HUDEP-2 (cell line): ENCODE measurements at regions not wholly inside any gene's neighbourhood (a gene's known extent, or its start where the extent isn't known, plus 50 kb on each side); places are given as distances from the start of the nearest gene placed in this dataset.
A peak's percentile ranks its signal among the peaks of the same experiment; 100 is the strongest.
"Not testable (repeated sequence)": the region's sequence is repeated elsewhere in the genome, so short reads cannot be mapped to it uniquely, and the experiment has no call there.

Source experiments
- DNase-seq, 76 experiments: peaks; one replicate each; lab custom pipeline; 2025; ENCODE audit not compliant: unreplicated experiment in 76 of 76; lab: John Stamatoyannopoulos, UW

DNA sequence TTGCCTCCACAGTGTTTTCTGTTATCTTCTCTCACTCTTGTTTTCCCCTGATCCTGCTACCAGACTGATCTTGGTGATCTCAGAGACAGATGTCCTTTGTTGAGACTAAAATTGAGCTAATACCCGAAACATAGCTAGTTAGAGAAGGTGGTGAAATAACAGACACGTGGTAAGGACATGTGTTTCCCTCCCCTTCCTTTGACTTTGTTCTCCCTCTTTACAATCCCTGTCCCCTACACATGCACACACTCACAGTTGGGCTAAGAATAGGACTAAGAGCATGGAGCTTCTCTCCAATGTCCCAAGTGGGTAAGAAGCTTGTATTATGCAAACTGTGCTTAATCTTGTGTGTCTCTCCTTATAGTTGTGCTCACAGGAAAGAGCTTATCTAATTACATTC, 1603.0 kb upstream of the C9orf72 start:
- peak in 1 of 76 experiments; percentile 18 for DNase-seq

DNA sequence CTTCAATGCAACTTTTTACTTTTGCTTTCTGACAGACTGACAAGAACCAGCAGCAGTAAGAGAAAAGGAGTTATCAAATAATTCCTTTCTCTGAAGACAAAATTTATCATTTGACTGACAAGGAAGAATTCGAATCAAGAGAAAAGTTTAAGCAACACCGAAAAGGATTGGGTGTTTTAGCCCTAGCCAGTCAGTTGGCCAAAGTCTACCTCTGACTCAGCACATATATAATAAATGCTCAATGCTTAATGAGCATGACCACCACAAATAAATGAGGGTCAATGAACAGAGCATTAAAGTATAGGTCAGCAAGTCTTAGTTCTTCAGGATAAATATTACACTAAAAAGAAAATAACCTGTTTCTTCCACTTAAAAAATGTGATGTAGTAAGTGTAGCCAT, 1603.5 kb upstream of the C9orf72 start:
- DNase-seq, result no peak

DNA sequence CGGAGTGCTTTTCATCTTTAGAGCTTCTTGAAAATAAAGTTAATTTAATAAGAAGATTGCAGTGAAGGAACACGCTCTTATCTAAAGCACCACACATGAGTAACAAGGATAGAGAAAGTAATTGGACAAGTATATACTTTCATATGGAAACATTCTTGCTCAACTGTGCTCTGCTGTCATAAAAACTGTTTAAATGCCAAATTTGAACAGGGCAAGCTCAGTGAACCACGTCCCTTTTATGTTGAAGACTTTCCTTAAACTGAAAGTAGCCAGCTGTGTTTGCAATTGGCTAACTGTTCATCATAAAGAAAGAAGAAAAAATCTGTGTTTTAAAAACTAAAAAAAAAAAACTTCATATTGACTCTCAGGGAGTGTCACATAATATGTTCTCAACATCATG, 1610.7 kb upstream of the C9orf72 start:
- DNase-seq, result no peak

DNA sequence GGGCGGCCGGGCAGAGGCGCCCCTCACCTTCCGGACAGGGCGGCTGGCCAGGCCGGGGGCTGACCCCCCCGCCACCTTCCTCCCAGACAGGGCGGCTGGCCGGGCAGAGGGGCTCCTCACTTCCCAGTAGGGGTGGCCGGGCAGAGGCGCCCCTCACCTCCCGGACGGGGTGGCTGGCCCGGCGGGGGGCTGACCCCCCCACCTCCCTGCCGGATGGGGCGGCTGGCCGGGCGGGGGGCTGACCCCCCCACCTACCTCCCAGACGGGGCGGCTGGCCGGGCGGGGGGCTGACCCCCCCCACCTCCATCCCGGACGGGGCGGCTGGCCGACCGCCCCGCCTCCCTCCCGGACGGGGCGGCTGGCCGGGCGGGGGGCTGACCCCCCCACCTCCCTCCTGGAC, 1615.5 kb upstream of the C9orf72 start:
- DNase-seq, result not testable (repeated sequence)

GRCh38 chr9:29189221-29189620, 1615.9 kb upstream of the C9orf72 start:
- DNase-seq, result not testable (repeated sequence)

- DNase-seq, result no peak
These were observed 1625.6 kb upstream of the C9orf72 start for GRCh38 chr9:29198861-29199260.

DNA sequence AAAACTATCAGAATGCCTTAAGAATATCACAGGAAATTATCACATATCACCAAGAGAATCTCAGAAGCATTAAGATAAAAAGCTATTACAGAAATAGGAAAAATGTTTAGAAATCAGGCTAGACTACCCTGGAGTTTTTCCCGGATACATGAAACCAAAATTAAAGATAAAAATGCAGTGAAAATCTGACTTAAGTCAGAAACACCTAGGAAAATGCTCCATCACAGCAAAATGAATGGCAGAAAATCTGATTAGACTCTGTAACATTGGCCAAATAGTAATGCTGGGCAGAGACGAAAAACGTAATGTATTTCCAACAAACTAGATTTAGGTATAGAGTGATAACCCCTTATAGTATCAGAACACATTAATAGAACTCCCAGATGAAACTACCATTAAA, 1626.7 kb upstream of the C9orf72 start:
- DNase-seq, result no peak

- no peak for DNase-seq
These were observed 1627.4 kb upstream of the C9orf72 start for GRCh38 chr9:29200650-29201049.

GRCh38 chr9:29203244-29203930, 1630.1 kb upstream of the C9orf72 start:
- DNase-seq, result no peak

GRCh38 chr9:29208670-29209069, 1635.4 kb upstream of the C9orf72 start:
- peak in 11 of 76 experiments; percentile 8 to 43 (median 20) for DNase-seq

DNA sequence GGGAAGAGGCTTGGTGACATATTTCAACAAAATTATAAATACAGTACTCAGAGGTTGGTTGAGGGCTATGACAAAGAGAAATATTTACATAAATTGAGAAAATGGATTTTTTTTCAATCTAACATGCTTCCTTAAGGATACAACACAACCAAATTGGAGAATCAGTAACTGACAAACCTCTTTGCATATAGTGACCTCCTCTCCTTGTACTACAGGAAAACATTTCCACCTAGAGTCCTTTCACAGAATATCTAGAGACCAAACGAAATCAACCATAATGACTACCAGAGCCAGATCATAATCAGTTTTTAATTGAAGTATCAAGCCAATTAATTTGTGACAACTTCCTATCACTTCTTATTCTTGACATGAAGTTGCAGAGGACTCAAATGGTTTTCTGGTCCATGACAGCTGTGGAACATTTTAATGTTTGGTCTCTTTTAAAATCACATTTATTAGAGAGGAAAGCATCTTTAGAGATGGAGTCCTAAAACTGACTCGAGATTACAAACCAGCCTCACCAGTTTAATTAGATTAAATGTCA, 1636.5 kb upstream of the C9orf72 start:
- DNase-seq, result peak in 4 of 76 experiments; percentile 5 to 26 (median 20)

DNA sequence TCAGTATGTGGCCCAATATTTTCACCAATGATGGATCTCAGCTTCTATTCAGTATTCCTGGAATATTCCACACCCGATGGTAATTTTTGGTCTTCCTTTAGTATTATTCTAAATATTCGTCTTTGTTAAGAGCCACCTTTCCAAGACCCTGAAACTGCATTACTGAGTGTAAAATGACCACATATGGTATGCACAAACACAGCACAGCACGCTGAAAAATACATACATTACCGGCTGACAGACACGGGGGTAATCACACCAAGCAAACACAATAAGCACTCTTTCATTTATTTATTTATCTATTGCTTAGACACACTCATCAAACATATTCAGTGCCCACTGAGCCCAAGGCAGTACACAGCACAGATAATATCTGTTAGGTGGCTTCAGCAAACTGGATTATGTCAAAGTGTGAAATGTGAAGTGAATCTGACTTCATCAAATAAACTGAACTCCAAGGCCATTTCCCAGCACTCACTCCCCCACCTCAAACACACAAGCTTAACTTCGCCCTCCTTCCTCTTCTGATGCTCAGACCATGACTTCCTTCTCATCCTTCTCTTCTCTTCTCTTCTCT, 1637.8 kb upstream of the C9orf72 start:
- no peak for DNase-seq

- DNase-seq, result peak in 67 of 76 experiments; percentile 18 to 83 (median 60)
These were observed 1638.5 kb upstream of the C9orf72 start for GRCh38 chr9:29211580-29212396.

DNA sequence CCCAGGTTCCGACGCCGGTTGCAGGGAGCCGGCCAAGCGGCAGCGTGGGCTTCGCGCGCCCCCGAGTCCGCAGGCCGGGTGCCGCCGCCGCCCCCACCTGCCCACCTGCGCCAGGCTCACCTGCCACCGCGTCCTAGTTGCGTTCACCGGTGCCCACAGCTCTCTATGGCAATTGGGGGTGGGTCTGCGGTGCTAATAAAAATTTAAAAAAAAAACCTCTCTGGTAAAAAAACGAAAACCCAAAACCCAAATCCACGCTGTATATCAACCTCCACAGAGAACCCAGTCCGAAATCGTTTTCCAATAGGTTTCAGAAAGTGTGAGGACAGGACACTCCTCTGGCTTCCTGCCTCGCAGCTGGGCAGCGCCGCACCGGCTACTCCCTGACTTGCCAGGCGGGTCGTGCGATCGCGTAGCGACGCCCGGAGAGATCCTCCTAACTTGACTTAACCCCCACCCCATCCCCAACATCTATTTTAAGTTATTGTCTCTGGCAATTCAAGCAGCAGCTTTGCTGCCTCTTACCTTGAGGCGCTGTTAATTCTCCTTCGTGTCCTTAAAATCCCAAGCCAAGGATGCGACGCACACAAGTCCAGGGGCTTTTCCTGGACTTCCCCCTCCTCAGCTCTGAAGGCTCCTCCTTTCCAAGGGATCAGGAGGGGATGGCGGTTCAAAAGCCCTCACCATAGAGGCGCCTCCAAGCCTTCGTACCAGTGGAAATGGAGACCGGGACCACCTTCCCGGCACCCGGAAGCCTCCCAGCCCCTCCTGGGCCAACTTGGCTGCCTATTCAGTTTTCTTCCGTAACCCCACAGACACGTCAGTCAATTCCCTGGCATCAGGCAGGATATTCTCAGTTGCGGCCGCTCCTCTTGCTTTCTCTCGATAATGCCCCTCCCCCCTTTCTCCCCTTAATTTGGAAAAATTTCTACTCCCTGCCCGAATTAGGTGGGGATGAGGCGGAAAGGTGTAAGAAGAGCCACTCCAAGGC, 1639.4 kb upstream of the C9orf72 start:
- DNase-seq, result peak in 50 of 76 experiments; percentile 10 to 58 (median 36)

DNA sequence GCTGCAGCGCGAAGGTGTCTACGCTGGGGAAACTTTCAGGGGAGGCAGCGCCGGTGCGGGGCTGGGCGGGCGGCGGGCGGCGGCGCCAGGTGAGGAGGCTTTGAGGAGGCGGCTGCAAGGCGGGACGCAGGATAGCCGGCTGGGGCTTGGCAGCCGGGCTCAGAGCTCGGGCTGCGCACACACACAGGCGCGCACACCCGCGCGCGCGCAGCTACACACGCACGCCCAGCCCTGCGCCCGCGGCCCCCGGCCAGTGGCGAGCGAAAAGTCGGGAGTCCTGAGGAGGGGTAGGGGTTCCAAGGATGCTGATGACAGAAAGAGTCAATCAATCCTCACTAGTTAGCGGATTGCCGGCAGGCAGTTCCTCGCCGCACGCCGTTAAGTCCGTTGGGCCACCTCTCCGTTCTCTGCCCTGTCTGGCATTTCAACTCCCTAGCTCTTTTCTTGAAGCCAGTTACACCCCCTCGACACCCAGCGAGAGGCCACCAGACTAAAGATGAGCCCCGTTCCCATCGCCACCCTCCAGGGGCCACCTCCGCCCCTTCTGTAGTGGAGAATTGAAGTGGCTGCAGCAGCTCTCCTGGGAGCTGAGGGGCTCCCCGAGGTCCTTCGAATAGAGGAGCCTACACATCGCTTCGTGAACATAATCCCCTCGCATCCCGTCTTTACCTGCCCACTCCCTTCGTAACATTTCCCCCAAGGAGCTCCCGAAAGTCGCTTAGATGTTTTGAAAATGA, 1640.3 kb upstream of the C9orf72 start, which contains the start of gene LINGO2:
Gene LINGO2, minus strand, starts transcription at position 185 of the 737 bp plus-strand sequence.
- DNase-seq, result peak in 68 of 76 experiments; percentile 24 to 81 (median 65)

DNA sequence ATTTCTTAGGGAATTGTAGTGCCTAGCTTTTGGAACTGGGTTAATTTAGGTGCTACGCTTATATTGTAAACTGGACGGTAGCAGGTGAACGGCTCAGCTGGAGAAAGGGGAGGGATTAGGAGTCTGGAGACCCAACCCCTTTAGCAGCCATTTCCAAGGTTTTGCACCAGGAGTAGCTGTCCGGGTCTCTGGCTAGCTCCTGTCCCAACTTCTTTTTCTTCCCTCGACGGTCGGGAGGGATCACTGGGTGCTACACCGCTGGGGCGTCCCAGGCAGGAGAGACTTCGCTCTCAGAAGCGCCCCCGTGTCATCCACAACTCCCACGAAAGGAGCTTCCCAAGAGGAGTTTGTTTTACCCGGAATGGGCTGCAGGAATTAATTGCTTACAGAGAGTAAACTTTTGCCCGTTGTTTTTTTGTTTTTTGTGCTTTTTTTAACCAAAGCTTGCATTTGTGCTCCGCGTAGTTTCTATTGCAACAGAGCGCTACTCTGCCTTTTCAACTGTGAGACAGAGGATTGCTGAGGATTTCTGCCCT, 1640.9 kb upstream of the C9orf72 start:
- DNase-seq, result peak in 72 of 76 experiments; percentile 25 to 87 (median 70)

GRCh38 chr9:29214690-29215253, 1641.5 kb upstream of the C9orf72 start:
- peak in 37 of 76 experiments; percentile 4 to 67 (median 26) for DNase-seq

GRCh38 chr9:29217966-29218365, 1644.7 kb upstream of the C9orf72 start:
- DNase-seq, result peak in 9 of 76 experiments; percentile 5 to 46 (median 25)
